Nephron progenitor cell (in vitro differentiated cells): ENCODE measurements at regions not wholly inside any gene's neighbourhood (a gene's known extent, or its start where the extent isn't known, plus 50 kb on each side); places are given as distances from the start of the nearest gene placed in this dataset.

Experiments
- DNase-seq: peaks from one replicate; pipeline ENCODE4 v3.0.0; 2021
- H3K27ac Mint-ChIP-seq: 2 replicates; pipeline ENCODE4 v1.8.0; 2021; ENCODE audit warnings: mild to moderate bottlenecking, moderate library complexity, mixed read lengths
- H3K27me3 Mint-ChIP-seq: 2 replicates; pipeline ENCODE4 v1.8.0; 2021; ENCODE audit warnings: mild to moderate bottlenecking, low read depth, mixed read lengths; ENCODE audit not compliant: poor library complexity
- H3K36me3 Mint-ChIP-seq: 2 replicates; pipeline ENCODE4 v1.8.0; 2021; ENCODE audit warnings: low read depth, mixed read lengths
- H3K4me1 Mint-ChIP-seq: 2 replicates; pipeline ENCODE4 v1.8.0; 2021; ENCODE audit warnings: mixed read lengths
- H3K4me3 Mint-ChIP-seq: 2 replicates; pipeline ENCODE4 v1.8.0; 2021; ENCODE audit warnings: mild to moderate bottlenecking, moderate library complexity, mixed read lengths
- H3K9me3 Mint-ChIP-seq: 2 replicates; pipeline ENCODE4 v1.8.0; 2021; ENCODE audit warnings: mild to moderate bottlenecking, moderate library complexity, mixed read lengths
- CTCF ChIP-seq: fragments of 200-600 bp; sonication (generic); IDR thresholded peaks from 2 replicates; pipeline ENCODE4 v1.5.0; 2021; ENCODE audit warnings: antibody characterized with exemption

GRCh38 chr6:25009393-25009710 is 73.6 kb upstream of the RIPOR2 start:
- Mint-ChIP-seq H3K9me3 (no peaks in the 10 kb centered on the region), H3K4me1 (no peaks in the 10 kb centered on the region), H3K27me3 (peaks cover 7% of the 10 kb centered on the region), H3K27ac (no peak overlapping the region), H3K4me3 (no peak overlapping the region), H3K36me3 (no peaks in the 10 kb centered on the region)
- DNase-seq, result no peak
- TF ChIP-seq CTCF, result no peak

- no peak for TF ChIP-seq CTCF
- no peak overlapping the region for H3K4me3 Mint-ChIP-seq
- peaks cover 7% of the 10 kb centered on the region for H3K4me1 Mint-ChIP-seq
- H3K36me3 Mint-ChIP-seq, result no peaks in the 10 kb centered on the region
- no peak for DNase-seq
- peaks cover 10% of the 10 kb centered on the region for H3K27me3 Mint-ChIP-seq
- H3K9me3 Mint-ChIP-seq, result no peaks in the 10 kb centered on the region
- H3K27ac Mint-ChIP-seq, result no peak overlapping the region
These were observed 74.4 kb upstream of the RIPOR2 start for GRCh38 chr6:25010176-25010575.

GRCh38 chr6:25010902-25011625 is 75.3 kb upstream of the RIPOR2 start:
- Mint-ChIP-seq H3K36me3 (no peaks in the 10 kb centered on the region), H3K4me3 (no peak overlapping the region), H3K9me3 (no peaks in the 10 kb centered on the region), H3K4me1 (peaks cover 12% of the 10 kb centered on the region), H3K27me3 (peaks cover 10% of the 10 kb centered on the region), H3K27ac (no peak overlapping the region)
- no peak for TF ChIP-seq CTCF
- DNase-seq, result no peak

- DNase-seq, result no peak
- H3K27ac Mint-ChIP-seq, result no peak overlapping the region
- TF ChIP-seq CTCF, result no peak
- no peak overlapping the region for H3K4me3 Mint-ChIP-seq
- no peaks in the 10 kb centered on the region for H3K36me3 Mint-ChIP-seq
- H3K27me3 Mint-ChIP-seq, result peaks cover 13% of the 10 kb centered on the region
- H3K9me3 Mint-ChIP-seq, result no peaks in the 10 kb centered on the region
- H3K4me1 Mint-ChIP-seq, result peaks cover 23% of the 10 kb centered on the region
These were observed 76.9 kb upstream of the RIPOR2 start for GRCh38 chr6:25012657-25013056.

GRCh38 chr6:25013246-25013645 is 77.5 kb upstream of the RIPOR2 start:
- peaks cover 24% of the 10 kb centered on the region for H3K4me1 Mint-ChIP-seq

More at GRCh38 chr6:25013246-25013645, 77.5 kb upstream of the RIPOR2 start:
- Mint-ChIP-seq H3K36me3 (no peaks in the 10 kb centered on the region), H3K27ac (no peak overlapping the region), H3K9me3 (no peaks in the 10 kb centered on the region), H3K27me3 (peaks cover 17% of the 10 kb centered on the region), H3K4me3 (no peak overlapping the region)
- TF ChIP-seq CTCF, result no peak
- DNase-seq, result no peak
